GM10248 (cell line): ENCODE measurements at regions not wholly inside any gene's neighbourhood (a gene's known extent, or its start where the extent isn't known, plus 50 kb on each side); places are given as distances from the start of the nearest gene placed in this dataset.

Experiments used
- CTCF ChIA-PET: fragments of 300-600 bp; sonication (Branson Sonifier 250); formaldehyde crosslinking; extraction: SDS; loops from one replicate; lab custom pipeline; 2021; ENCODE audit warnings: antibody characterized with exemption; lab: Yijun Ruan, JAX
- POLR2A ChIA-PET: fragments of 350-650 bp; sonication (Branson Sonifier 250); formaldehyde crosslinking; extraction: SDS; loops from one replicate; lab custom pipeline; 2020; ENCODE audit warnings: antibody characterized with exemption; lab: Yijun Ruan, JAX
- DNase-seq: peaks from one replicate; pipeline ENCODE4 v3.0.0; 2012; ENCODE audit errors: extremely low spot score
- CTCF ChIP-seq: IDR thresholded peaks from 2 replicates; pipeline ENCODE4 v1.5.1; 2012; ENCODE audit warnings: mild to moderate bottlenecking, low read depth; ENCODE audit errors: extremely low read depth, missing control alignments, control extremely low read depth

DNA sequence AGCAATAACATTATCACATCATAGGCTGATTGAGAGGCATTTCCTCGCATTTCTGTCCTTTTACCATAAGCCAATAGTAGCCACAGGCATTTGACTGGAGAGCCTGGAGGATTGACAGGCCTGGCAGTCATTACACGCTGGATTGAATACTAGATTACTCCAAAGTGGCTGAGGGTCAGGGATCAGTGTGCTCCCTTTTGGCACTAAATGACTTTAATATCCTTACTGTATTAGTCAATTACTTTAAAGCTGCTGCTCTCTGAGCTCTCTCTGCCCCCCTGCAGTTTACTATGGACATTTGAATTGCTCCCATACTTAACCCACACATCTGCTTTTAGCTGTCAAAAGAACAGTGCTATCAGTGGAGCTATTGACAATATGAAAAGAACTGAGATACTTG lies 302.0 kb downstream of the TFEC start:
- TF ChIP-seq CTCF: no peak
- DNase-seq: no peak
- ChIA-PET POLR2A (no interaction called here), CTCF (interaction anchor here (1.2 to 1.7 kb wide), 2 partner anchors 15 to 22 kb away, joined by 4 read pairs; no protein-coding TSS in a partner anchor)

- POLR2A ChIA-PET: no interaction called here
- DNase-seq: no peak
- TF ChIP-seq CTCF: no peak
- CTCF ChIA-PET: no interaction called here
Measured at GRCh38 chr7:115724400-115725056, 306.0 kb downstream of the TFEC start.

DNA sequence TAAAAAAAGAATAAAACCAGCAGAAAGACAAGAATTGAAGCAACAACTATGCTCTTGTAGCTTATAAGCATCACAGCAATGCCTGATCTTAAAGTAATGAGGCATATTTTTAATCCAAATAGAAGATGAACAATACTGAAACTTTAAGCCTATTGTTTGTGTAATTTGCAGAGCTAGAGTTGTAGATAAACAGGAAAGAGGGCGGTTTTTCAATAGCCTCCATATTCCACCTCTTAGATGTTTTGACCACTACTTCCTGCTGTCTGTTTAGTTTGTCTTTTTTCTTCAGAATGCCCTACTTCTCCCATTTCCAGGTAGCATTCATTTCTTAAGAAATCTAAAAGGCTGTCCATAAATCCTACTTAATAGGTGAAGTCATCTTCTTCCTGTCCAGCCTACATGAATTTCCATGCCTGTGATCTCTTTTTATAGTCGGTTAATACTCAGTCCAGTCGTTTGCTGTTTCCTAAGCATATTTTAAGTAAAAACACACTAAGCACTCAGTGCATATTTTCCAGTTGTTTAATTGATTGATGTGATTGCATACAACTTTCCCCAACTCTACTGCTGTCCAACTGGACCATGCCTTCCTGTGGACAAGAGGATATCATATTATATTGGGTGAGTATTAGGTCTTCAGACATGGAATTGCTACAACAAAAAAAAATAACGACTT lies 308.1 kb downstream of the TFEC start:
- DNase-seq: no peak
- ChIA-PET CTCF (no interaction called here), POLR2A (no interaction called here)
- no peak for TF ChIP-seq CTCF

DNA sequence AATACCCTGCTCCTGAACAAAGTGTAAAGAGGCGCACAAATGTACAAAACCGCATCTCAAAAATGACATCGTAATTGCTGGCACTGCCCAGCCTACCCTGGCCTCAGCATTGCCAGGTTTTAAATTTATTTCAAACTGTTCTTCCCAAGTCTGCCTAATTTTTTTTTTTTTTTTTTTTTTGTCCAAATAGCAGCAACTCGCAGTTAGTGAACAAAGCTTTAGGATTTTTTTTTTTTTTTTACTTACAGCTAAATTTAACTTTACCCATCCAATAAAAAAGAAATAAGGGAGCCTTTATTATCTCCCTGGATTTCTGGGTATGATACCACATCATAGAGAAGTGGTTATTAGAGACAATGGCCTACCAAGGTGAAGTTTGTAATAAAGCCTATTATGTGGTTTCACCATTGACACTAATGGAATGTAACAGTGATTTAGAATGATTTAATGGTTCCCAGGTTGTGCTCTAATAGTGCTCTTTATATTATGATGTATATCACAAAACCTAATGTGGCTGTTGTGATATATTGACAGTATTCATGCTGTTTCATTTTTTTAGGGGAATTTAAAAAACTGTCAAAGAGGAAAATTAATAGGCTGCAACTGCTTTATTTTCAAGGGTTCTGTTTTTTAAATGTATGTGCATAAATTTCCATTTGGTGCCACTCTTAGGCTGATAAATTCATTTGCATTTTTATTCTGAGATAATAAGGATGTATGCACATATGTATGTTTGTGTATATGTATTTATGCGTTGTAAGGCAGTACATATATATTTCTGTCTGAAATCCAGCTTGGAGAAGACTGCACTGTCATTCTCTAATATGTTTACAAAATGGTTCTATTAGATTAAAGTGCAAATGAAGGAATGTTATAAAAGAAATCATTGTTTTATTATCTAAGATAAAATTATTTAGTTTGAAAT lies 309.0 kb downstream of the TFEC start:
- DNase-seq: no peak
- TF ChIP-seq CTCF: no peak
- CTCF ChIA-PET: no interaction called here
- POLR2A ChIA-PET: no interaction called here

DNA sequence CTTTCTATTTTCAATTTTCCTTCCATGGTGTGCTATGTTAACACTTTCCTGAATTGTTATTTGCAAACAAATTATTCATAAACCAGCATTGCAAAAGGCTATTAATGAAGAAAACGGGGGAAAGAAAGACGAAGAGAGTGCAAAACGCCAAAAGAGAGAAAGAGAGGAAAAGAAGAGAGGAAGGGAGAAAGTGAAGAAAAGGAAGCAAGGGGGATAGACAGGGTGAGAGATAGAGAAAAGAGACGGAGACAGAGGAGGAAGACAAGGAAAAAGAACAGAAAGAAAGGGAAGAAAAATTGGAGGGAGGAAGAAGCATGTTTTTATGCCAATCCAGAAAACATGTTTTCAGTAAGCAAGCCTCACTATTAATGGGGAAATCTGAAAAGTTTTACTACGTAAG lies 310.6 kb downstream of the TFEC start:
- DNase-seq: no peak
- ChIA-PET POLR2A (no interaction called here), CTCF (interaction anchor here (0.8 kb wide), 1 partner anchor 9 kb away, joined by 3 read pairs; no protein-coding TSS in a partner anchor)
- TF ChIP-seq CTCF: no peak

GRCh38 chr7:115709664-115710063 lies 320.9 kb downstream of the TFEC start:
- POLR2A ChIA-PET: no interaction called here
- TF ChIP-seq CTCF: no peak
- CTCF ChIA-PET: no interaction called here
- DNase-seq: no peak
